IMR-90 (cell line): ENCODE measurements at regions not wholly inside any gene's neighbourhood (a gene's known extent, or its start where the extent isn't known, plus 50 kb on each side); places are given as distances from the start of the nearest gene placed in this dataset.

Source experiments
- ATAC-seq: fragments of 200-7000 bp; cut with Tn5 transposase; 2 replicates; pipeline ENCODE4 v1.9.1; 2020; ENCODE audit warnings: low read depth, mild to moderate bottlenecking, moderate library complexity
- BruUV-seq: library from RNA; stranded (reverse); fragments of 400-500 nt; replicated peaks from 2 replicates; lab custom pipeline; 2021; lab: Mats Ljungman, UMichigan
- CTCF ChIA-PET: fragments of 300-600 bp; formaldehyde crosslinking; extraction: SDS; loops from one replicate; lab custom pipeline; 2021; ENCODE audit warnings: antibody characterized with exemption; lab: Yijun Ruan, JAX
- POLR2A ChIA-PET: fragments of 300-600 bp; sonication (Branson Sonifier 250); formaldehyde crosslinking; loops from one replicate; lab custom pipeline; 2022; ENCODE audit warnings: antibody characterized with exemption; ENCODE audit not compliant: unreplicated experiment; lab: Charles Lee
- DNase-seq: peaks from one replicate; pipeline ENCODE4 v3.0.0; 2013
- H2AFZ ChIP-seq: replicated peaks from 2 replicates; pipeline ENCODE3; 2013; ENCODE audit warnings: low read length, mild to moderate bottlenecking; ENCODE audit not compliant: poor library complexity
- H2AK5ac ChIP-seq: 2 replicates; pipeline ENCODE4 v1.6.1; 2013; ENCODE audit warnings: low read depth, low read length, inconsistent platforms
- H2AK9ac ChIP-seq: replicated peaks from 2 replicates; pipeline ENCODE3; 2013; ENCODE audit warnings: mild to moderate bottlenecking, low read depth, low read length, moderate library complexity; ENCODE audit not compliant: poor library complexity
- H2BK120ac ChIP-seq: 2 replicates; pipeline ENCODE4 v1.6.1; 2013; ENCODE audit warnings: low read depth, low read length, inconsistent platforms
- H2BK15ac ChIP-seq: 3 replicates; pipeline ENCODE4 v1.6.1; 2013; ENCODE audit warnings: low read depth, low read length, inconsistent platforms
- H2BK20ac ChIP-seq: 2 replicates; pipeline ENCODE4 v1.6.1; 2013; ENCODE audit warnings: low read depth, mild to moderate bottlenecking, inconsistent platforms, low read length, moderate library complexity
- H2BK5ac ChIP-seq: 2 replicates; pipeline ENCODE4 v1.6.1; 2013; ENCODE audit warnings: mild to moderate bottlenecking, low read depth, low read length, inconsistent platforms; ENCODE audit not compliant: poor library complexity, severe bottlenecking
- H3K14ac ChIP-seq: replicated peaks from 2 replicates; pipeline ENCODE4 v1.6.1; 2013; ENCODE audit warnings: low read depth, low read length, inconsistent platforms
- H3K18ac ChIP-seq: 2 replicates; pipeline ENCODE4 v1.6.1; 2013; ENCODE audit warnings: low read depth, low read length, control low read depth
- H3K23ac ChIP-seq: 2 replicates; pipeline ENCODE4 v1.6.1; 2013; ENCODE audit warnings: low read depth, low read length, inconsistent platforms
- H3K27ac ChIP-seq: 2 replicates; pipeline ENCODE4 v1.5.1; 2013; ENCODE audit warnings: mild to moderate bottlenecking, control low read depth, low read length; ENCODE audit not compliant: insufficient read depth
- H3K27me3 ChIP-seq: 2 replicates; pipeline ENCODE4 v1.6.1; 2013; ENCODE audit warnings: low read length; ENCODE audit not compliant: control insufficient read depth, insufficient read depth
- H3K36me3 ChIP-seq: 2 replicates; pipeline ENCODE4 v1.6.1; 2013; ENCODE audit warnings: low read length, mixed read lengths; ENCODE audit not compliant: control insufficient read depth, insufficient read depth
- H3K4ac ChIP-seq: 2 replicates; pipeline ENCODE4 v1.6.1; 2013; ENCODE audit warnings: low read depth, low read length, inconsistent platforms
- H3K4me1 ChIP-seq: 2 replicates; pipeline ENCODE4 v1.6.1; 2013; ENCODE audit warnings: low read length, mixed read lengths; ENCODE audit not compliant: control insufficient read depth, insufficient read depth
- H3K4me2 ChIP-seq: 2 replicates; pipeline ENCODE4 v1.6.1; 2013; ENCODE audit warnings: low read depth, mild to moderate bottlenecking, control low read depth, low read length, moderate library complexity
- H3K4me3 ChIP-seq: 2 replicates; pipeline ENCODE4 v1.5.1; 2013; ENCODE audit warnings: low read depth, mild to moderate bottlenecking, control low read depth, low read length, moderate library complexity; ENCODE audit not compliant: insufficient read depth
- H3K56ac ChIP-seq: 2 replicates; pipeline ENCODE4 v1.6.1; 2013; ENCODE audit warnings: low read length, inconsistent platforms; ENCODE audit not compliant: insufficient read depth; ENCODE audit errors: extremely low read depth
- H3K79me1 ChIP-seq, 2 experiments: 2 replicates each; pipeline ENCODE4 v1.6.1; 2013; ENCODE audit warnings: low read length in 2 of 2, inconsistent platforms in 1 of 2, low read depth in 1 of 2
- H3K9ac ChIP-seq: 2 replicates; pipeline ENCODE4 v1.6.1; 2013; ENCODE audit warnings: low read depth, low read length, control low read depth
- H3K9me1 ChIP-seq: 2 replicates; pipeline ENCODE4 v1.6.1; 2013; ENCODE audit warnings: low read length, inconsistent platforms; ENCODE audit not compliant: insufficient read depth
- H3K9me3 ChIP-seq: 2 replicates; pipeline ENCODE4 v1.6.1; 2013; ENCODE audit warnings: low read length; ENCODE audit not compliant: control insufficient read depth, insufficient read depth
- H4K20me1 ChIP-seq: 2 replicates; pipeline ENCODE4 v1.6.1; 2013; ENCODE audit warnings: low read length, inconsistent platforms; ENCODE audit not compliant: insufficient read depth
- H4K5ac ChIP-seq: 2 replicates; pipeline ENCODE4 v1.6.1; 2013; ENCODE audit warnings: mild to moderate bottlenecking, low read depth, low read length, control low read depth
- H4K8ac ChIP-seq, 2 experiments: 2 replicates each; pipeline ENCODE4 v1.6.1; 2013; ENCODE audit warnings: low read depth in 2 of 2, low read length in 2 of 2, control low read depth in 1 of 2, inconsistent platforms in 1 of 2
- H4K91ac ChIP-seq: 2 replicates; pipeline ENCODE4 v1.6.1; 2013; ENCODE audit warnings: low read depth, low read length, inconsistent platforms; ENCODE audit not compliant: insufficient read depth
- BHLHE40 ChIP-seq: fragments of 150-350 bp; IDR thresholded peaks from 2 replicates; pipeline ENCODE4 v1.6.1; 2016; ENCODE audit warnings: mild to moderate bottlenecking, low read depth, low read length
- CHD1 ChIP-seq: IDR thresholded peaks from 2 replicates; pipeline ENCODE4 v1.6.1; 2012; ENCODE audit warnings: low read depth, low read length, improper control_type of control experiment
- MXI1 ChIP-seq: IDR thresholded peaks from 2 replicates; pipeline ENCODE4 v1.6.1; 2012; ENCODE audit warnings: low read depth, mild to moderate bottlenecking, low read length, moderate library complexity, borderline replicate concordance
- NFE2L2 ChIP-seq: fragments of 150-350 bp; IDR thresholded peaks from 2 replicates; pipeline ENCODE4 v1.6.1; 2016; ENCODE audit warnings: low read depth, mild to moderate bottlenecking, low read length
- POLR2A ChIP-seq: IDR thresholded peaks from 2 replicates; pipeline ENCODE4 v1.6.1; 2012; ENCODE audit warnings: mild to moderate bottlenecking, low read depth, low read length
- USF2 ChIP-seq: fragments of 150-350 bp; IDR thresholded peaks from 2 replicates; pipeline ENCODE4 v1.6.1; 2017; ENCODE audit warnings: mild to moderate bottlenecking, antibody characterized with exemption, low read length, low read depth
- WGBS, 2 experiments: methylation state at CpG; one replicate each; pipeline versions ENCODE4 v1.1.5 to v1.1.7; 2013; ENCODE audit warnings: missing lambda C conversion rate in 2 of 2; ENCODE audit not compliant: insufficient read length in 1 of 2; ENCODE audit errors: extremely low coverage in 2 of 2; 5-methylcytosine and 5-hydroxymethylcytosine counted together
- dilution Hi-C: fragments of 300-500 bp; cut with HindIII; formaldehyde crosslinking; loops from one replicate; pipeline ENCODE4 v1.14.3; 2018; ENCODE audit warnings: low sequenced_read_pairs; ENCODE audit not compliant: unreplicated experiment
- in situ Hi-C: fragments of 300-500 bp; cut with MboI; formaldehyde crosslinking; loops from 3 replicates; pipeline ENCODE4 v1.14.3; 2019; ENCODE audit warnings: low sequenced_read_pairs, inconsistent platforms, mixed read lengths
- intact Hi-C: fragments of 100-400 bp; cut with micrococcal nuclease; formaldehyde crosslinking; loops from 2 replicates; pipeline ENCODE4 v1.10.0; 2022
- TF ChIP-seq, protein P1 (sequence below): conservative IDR thresholded peaks from 2 replicates; pipeline ENCODE4 v1.5.1; 2012; ENCODE audit warnings: mild to moderate bottlenecking, low read depth, low read length, improper control_type of control experiment

GRCh38 chr2:236884569-236885175 lies 201.0 kb upstream of the COPS8 start:
- Histone ChIP-seq H3K4me2 (no peak overlapping the region), H3K36me3 (no peaks in the 10 kb centered on the region), H2BK15ac (no peak overlapping the region), H3K27me3 (no peaks in the 10 kb centered on the region; the same call in none of the 2 replicates), H3K4me1 (peaks cover 8% of the 10 kb centered on the region; the same call in 1 of the 2 replicates), H3K4me3 (no peak overlapping the region), H4K91ac (no peak overlapping the region), H3K18ac (no peak overlapping the region), H3K9me1 (peaks cover 6% of the 10 kb centered on the region; the same call in 1 of the 2 replicates), H3K9ac (no peak overlapping the region), H4K5ac (no peak overlapping the region), H3K9me3 (no peaks in the 10 kb centered on the region), H3K23ac (no peak overlapping the region), H4K20me1 (no peaks in the 10 kb centered on the region), H2AK9ac (no peak overlapping the region), H2BK20ac (no peak overlapping the region), H4K8ac (no peak overlapping the region), H3K56ac (no peak overlapping the region), H2BK5ac (no peak overlapping the region), H3K27ac (no peak overlapping the region), H2AFZ (no peak overlapping the region), H3K4ac (no peak overlapping the region), H2AK5ac (no peak overlapping the region), H3K79me1 (no peaks in the 10 kb centered on the region), H3K14ac (no peak overlapping the region), H2BK120ac (no peak overlapping the region)
- dilution Hi-C loops (no loop called here), in situ Hi-C loops (no loop called here), intact Hi-C loops (no loop called here)
- ATAC-seq (no peak), DNase-seq (no peak)
- TF ChIP-seq, protein P1, sequence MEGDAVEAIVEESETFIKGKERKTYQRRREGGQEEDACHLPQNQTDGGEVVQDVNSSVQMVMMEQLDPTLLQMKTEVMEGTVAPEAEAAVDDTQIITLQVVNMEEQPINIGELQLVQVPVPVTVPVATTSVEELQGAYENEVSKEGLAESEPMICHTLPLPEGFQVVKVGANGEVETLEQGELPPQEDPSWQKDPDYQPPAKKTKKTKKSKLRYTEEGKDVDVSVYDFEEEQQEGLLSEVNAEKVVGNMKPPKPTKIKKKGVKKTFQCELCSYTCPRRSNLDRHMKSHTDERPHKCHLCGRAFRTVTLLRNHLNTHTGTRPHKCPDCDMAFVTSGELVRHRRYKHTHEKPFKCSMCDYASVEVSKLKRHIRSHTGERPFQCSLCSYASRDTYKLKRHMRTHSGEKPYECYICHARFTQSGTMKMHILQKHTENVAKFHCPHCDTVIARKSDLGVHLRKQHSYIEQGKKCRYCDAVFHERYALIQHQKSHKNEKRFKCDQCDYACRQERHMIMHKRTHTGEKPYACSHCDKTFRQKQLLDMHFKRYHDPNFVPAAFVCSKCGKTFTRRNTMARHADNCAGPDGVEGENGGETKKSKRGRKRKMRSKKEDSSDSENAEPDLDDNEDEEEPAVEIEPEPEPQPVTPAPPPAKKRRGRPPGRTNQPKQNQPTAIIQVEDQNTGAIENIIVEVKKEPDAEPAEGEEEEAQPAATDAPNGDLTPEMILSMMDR, result no peak
- TF ChIP-seq CHD1 (no peak), USF2 (no peak), MXI1 (no peak), POLR2A (no peak), NFE2L2 (no peak), BHLHE40 (no peak)
- WGBS, 2 experiments, result no CpG with 5 or more reads among the region's 5 CpGs
- POLR2A ChIA-PET, result no interaction called here
- CTCF ChIA-PET, result no interaction called here
- BruUV-seq, result no TSS peak
